HG02981 (cell line): ENCODE measurements at regions not wholly inside any gene's neighbourhood (a gene's known extent, or its start where the extent isn't known, plus 50 kb on each side); places are given as distances from the start of the nearest gene placed in this dataset.
"Not testable (repeated sequence)": the region's sequence is repeated elsewhere in the genome, so short reads cannot be mapped to it uniquely, and the experiment has no call there.

Experiments
- ATAC-seq: cut with Tn5 transposase; IDR thresholded peaks from one replicate; pipeline ENCODE4 v1.9.1; 2021; ENCODE audit warnings: mild to moderate bottlenecking, moderate library complexity; ENCODE audit not compliant: unreplicated experiment

DNA sequence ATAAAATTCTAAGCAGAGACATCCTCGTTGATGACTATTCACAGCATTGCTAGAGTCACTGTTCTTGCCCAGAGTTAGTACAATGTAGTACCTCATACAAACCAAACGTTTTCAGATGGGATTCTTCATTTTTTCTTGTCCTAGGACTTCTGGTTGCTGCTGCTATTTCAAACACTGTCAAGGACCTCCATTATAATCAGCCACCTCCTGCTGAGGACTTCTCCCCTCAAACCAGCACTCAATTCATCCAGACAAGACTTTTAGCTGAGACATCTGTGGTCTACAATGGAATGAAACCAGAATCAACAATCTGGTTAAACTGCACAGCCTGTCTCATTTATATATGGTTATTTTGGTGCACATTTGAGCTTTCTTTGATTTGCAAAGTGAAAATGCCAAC lies 1008.8 kb downstream of the STPG2 start:
- no peak for ATAC-seq

DNA sequence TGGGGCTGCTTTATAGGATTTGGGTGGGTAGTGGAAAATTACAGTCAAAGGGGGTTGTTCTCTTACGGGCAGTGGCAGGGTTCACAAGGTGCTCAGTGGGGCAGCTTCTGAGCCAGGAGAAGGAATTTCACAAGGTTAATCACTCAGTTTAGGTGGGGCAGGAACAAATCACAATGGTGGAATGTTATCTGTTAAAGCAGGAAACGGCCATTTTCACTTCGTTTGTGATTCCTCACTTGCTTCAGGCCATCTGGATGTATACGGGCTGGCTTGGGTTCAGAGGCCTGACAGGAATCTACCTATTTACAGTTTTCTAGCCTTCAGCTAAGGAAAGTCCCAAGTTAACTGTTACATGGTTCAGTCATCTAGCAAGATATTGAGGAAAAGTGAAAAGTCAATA lies 1003.5 kb downstream of the STPG2 start:
- ATAC-seq, result no peak

DNA sequence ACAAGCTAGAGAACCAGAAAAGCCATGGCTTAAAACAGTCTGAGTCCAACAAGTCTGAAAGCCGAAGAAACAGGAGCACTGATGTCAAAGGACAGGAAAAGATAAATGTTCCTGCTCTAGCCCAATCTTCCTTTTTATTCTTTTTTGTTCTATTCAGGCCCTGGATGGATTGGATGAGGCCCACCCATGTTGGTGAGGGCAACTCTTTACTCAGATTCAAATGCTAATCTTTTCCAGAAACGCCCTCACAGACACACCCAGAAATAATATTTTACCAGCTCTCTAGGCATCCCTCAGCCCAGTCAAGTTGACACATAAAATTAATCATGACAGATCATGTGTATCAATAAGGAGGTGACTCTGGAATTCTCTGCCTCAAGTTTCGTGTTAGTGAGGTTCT lies 1002.7 kb downstream of the STPG2 start:
- ATAC-seq, result no peak

DNA sequence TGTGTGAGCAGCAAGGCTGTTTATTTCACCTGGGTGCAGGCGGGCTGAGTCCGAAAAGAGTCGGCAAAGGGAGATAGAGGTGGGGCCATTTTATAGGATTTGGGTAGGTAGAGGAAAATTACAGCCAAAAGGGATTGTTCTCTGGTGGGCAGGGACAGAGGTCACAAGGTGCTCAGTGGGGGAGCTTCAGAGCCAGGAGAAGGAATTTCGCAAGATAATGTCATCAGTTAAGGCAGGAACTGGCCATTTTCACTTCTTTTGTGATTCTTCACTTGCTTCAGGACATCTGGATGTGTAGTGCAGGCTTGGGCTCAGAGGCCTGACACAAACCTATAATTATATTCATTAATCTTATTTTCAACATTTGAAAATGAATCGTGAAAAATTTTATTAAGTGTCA lies 1001.9 kb downstream of the STPG2 start:
- not testable (repeated sequence) for ATAC-seq

DNA sequence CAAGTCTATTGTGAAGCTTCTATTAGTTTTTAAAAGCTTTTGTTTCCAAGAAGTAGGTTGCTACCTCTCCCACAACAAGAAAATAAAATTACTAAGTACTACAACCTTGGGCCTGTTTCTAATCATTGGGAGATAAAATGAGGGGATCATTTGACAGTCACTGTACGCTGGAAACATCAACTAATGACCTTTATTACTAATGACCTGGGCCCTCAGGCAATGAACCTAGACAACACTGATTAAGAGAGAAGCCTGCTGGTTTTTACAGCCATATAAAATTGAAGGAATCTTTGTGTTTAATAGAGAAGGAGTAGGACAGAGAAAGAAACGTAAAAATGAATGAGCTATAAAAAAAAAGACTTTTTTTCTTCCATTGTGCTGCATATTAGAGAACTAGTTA lies 1000.9 kb downstream of the STPG2 start:
- no peak for ATAC-seq

DNA sequence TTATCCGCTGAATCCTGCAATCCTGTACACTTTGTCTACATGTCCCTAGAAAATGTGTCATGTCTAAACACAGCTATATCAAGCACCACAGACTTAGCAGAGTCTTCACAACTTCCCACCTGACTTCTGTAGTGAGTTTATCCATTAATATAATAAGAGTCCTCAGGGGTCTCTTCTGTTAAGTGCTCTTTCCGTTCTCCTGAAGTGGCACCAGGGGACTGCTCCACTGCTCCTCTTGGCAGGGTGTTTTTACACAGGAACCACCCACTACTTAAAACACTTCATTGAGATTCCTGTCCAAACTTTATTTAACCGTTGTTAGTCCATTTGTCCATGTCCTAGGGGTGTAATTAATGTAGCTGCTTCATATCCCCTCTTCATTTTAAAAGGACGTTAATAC lies 1000.4 kb downstream of the STPG2 start:
- no peak for ATAC-seq

DNA sequence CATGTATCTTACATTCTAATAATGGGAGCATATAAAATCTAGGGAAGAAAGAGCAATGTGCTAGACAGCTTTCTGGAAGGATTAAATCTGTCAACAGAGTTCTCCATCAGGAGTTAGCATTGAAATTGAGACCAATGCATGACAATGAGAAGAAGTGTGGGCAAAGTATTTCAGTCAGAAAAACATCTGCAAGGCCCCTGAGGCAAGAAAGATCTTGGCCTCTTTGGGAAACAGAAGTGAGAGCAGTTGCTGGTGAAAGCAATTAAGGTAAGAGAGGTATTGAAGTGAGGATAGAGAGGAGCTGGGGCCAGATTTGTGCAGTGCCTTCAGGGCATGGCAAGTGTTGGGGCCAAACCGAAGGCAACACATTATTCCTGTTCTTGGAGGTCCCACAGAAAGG lies 999.1 kb downstream of the STPG2 start:
- no peak for ATAC-seq

DNA sequence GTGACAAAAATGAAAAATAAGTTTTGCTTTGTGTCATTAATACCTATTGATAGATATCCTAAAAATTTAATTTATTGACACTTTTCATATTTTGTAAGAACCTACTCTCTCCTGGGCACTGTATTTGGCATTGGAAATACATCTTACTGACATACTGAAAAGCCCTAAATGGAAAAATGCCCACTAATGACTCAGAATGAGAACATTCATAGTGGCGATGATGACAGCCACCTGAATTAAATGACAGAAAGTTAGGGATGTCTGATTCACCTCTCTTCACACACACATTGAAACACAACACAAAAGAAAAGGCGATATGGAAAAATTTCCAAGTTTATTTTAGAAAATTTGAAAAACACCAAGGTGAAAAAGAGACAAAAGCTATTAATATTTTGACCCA lies 992.3 kb downstream of the STPG2 start:
- no peak for ATAC-seq

DNA sequence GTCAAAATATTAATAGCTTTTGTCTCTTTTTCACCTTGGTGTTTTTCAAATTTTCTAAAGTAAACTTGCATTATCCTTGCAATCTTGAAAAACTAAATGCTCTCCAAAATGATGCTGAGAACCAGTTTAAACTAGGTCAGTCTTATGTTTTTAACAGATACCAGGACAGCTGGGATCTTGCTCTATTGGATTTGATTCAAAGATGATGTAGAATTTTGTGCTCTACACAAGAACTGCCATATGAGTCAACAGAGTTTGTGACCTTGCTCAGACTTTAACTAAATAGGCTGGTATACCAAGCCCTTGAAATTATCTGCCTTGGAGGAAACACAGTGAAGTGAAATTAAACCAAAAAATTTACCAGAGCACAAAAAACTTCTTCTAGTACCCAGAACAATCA lies 991.1 kb downstream of the STPG2 start:
- ATAC-seq, result no peak

DNA sequence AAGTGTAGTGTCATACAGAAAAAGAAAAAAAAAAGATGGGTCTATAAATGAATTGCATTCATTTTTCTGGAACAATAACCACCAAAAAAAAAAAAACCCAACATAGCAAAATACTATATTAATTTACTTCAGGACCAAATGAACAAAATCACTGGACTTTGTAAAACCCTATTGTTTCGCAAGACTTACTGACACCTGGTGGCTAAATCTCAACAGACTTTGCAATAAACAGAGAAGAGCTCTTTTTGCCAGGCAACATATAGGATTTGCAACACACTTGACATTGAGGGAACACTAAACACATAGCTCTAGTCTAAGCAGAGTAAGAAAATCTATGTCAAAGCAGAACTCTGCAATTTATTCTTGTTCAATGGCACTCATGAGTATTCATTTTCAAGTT lies 990.2 kb downstream of the STPG2 start:
- no peak for ATAC-seq

DNA sequence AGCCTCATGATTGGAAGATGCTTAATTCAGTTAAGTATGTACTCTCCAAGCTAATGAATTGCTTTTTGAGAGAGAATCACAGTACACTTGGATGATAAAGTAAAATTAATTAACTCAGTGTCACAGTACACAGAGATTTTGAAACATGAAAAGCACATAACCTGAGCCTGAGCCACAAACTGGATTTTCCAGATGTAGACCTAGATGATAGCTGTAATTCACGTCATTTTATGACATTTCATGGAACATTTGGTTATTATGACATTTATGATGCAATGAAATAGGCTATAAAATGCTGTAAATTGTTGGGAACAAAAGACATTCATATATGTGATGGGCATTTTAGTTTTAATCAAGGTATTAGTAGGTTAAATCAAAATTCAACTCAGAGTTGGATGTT lies 983.7 kb downstream of the STPG2 start:
- no peak for ATAC-seq

DNA sequence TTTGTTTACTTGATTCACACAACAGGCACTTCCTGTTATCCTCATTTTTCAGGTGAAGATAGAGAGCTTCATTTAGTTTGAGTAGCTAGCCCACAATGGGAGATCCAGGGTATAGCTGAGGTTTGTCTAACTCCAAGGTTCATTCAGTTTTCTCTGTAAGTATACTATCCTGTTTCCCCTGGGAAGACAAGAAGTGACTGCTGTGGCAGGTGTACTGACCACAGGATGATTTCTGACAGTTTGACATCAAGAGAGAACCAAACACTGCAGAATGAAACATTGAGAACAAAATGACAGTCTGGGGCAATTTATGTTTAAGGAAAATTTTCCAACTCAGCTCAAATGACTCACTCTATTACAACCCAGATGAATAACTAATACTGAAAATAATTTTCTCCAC lies 958.0 kb downstream of the STPG2 start:
- no peak for ATAC-seq

DNA sequence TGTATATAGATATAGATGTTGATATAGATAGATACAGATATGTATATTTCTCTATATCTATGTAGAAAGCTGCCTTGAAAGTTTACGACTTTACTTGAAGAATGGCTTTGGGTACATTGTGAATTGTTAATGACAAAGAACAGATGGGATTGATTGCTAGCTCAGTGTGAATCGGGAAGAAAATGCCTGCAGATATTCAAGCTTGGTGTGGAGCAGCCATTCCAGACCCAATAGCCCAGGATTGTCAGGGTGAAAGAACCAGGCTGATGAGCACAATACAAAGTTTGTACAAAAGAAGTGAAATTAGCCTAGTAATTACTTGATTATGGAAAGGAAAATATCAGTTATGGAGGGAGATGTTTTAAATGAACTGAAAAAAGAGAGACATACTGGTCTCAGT lies 946.2 kb downstream of the STPG2 start:
- ATAC-seq, result no peak

DNA sequence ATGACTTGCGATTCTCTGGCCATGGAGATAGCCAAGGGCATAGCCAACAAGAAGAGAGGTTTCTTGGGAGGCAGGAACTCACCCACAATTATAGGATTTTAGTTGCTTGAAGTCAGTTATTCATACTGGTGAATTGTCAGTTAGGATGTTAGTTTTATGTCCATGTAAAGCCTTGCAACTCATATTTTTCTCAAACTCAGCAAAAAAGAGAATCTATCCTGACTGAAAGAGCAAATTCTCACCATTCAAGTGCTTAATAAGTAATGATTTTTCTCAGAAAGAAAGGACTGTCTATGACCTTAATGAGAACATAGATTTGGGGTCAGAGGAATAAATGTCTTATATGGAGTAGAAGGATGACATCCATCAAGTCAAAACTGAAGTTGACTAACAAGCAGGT lies 934.5 kb downstream of the STPG2 start:
- ATAC-seq, result no peak

DNA sequence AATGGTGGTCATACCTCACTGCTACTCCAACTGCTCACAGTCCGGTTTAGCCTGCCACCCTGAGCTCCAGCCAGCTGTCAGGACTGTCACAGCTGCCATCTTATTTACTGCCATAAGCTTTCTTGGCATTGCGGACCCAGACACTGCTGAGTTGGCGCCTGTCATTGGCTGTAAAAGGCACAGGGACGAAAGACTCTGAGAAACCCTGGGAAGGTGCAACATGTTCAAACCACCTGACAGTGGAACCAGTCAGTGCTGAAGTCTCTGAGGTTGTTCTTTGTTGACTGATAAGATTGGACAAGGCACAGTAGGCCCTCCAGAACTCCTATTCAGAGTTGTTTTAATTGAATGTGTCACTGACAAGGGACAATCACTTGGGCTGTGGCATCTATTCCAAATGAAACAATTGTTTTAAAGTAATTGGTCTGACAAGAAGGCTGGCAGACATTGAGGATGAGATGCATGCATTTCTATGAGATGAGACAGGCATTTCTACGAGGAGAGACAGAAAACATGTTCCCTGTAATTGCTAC lies 927.8 kb downstream of the STPG2 start:
- ATAC-seq, result no peak

DNA sequence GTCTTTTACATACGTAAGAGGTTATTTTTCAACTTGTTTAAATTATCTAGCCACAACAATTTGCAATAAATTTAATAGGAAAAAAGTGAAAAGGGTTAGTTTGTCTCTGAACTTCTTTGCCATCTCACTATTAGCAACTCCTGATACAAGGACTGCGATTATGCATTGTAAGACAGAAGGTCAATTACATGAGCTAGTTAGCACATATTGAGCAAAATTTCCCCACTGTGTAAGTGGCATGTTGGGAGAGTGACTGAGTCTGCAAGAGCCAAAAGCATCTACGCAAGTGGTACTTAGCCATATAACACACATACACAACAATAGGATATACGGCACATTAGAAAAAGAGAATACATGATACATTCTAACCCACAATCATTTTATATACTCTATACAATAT lies 927.2 kb downstream of the STPG2 start:
- no peak for ATAC-seq

DNA sequence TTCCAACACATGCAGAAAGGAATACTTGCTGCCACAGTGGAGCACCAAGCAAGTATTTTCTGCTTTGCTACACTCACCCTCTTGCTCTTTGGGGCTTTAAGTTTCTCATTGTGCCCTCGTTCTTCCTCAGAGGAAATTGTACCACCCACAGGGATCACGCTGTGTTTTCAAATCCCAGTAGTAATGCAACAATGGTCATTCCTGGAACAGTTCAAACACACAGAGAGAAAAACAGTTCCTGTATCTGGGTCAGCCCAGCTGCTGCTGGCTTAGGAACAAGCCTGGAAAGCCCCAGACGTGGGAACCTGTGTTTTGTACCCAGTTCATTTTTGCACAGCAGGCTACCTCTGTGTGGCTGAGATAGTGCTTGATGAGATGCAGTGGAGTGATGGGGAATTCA lies 907.8 kb downstream of the STPG2 start:
- ATAC-seq, result no peak

DNA sequence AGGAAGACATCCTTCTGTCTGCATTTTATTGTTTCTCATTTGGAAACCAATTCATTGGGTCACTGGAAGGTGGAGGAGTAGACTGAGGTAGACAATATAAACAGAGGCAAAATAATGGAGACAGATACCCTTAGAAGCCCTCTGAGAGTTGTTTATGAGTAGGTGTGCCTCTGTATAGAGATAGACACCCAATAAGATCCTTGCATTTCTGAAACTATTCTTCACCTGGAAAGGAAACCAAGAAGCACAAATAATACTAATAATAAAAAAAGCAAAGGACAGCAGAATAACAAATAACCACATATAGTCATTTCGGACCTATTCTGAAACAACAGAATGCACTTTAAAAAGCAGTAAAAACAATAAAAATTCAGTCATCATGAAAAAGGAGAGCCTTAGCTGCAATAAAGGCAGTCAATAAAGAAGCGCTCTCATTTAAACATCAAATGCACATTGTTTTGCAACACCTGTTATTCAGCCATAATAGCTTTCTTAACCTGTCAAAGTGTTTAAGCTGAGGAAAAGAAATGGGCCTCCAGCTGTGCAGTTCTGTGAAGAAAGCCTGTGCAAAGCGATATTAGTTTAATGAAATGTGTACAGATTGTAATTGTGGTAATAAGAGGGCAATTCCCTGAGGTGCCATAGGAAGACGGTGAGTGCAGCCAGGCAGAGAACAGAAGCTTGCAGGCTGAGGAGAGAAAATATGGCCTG lies 904.2 kb downstream of the STPG2 start:
- ATAC-seq, result no peak

DNA sequence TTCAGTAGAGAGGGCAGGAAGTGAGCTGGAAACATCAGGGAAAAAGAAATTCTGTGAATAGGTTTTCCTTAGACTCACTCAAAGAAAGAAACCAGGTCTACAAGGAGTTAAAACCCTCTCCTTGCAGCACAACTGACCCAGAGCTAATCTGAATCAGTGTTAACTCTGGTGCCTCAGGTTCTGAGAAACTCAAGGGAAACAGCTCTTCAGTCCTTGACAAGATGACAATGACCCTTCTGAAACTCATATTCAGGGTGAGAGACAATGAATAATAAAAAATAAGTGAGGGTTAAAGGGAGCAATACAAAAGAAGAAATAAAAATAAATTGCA lies 903.6 kb downstream of the STPG2 start:
- no peak for ATAC-seq

DNA sequence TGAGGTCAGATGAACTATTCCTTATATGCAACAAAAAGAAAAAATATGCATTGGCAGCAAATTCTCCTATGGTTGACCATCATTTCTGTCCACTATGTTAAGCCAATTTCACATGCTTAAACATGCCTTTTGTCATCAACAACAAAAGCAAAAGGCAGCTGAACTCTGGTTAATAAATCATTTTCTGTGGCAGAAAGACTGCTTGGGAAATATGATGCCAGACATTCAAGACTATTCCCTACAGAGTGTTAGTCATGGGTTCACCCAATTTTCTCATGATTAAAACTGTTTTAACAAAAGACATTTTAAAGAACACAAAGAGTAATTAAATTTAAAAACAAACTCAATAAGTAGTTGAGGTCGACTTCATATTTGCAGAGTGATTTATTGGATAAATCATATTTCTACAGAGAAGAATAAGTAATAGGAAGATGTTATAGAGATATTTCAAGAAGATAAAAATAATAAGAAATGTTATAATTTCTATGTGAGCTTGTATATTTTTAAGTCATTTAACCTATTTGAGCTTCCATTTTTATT lies 890.6 kb downstream of the STPG2 start:
- no peak for ATAC-seq

DNA sequence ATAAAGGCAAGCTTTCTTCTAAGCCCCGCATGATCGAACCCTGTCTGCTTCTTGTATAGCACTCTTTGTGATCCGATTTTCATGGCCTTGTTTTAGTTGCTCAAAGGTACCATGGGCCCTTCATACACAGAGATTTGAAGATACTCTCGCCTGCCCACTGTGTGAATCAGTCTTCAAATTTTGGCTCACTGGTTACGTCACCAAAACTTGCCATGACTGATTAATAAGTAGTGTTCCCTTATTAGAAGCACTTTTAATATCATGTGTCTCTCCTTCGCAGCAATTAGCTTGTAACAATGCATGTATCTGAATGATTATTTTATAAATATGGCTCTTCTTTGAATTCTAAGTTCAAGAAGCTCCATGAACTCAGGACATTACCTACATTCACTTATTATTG lies 880.5 kb downstream of the STPG2 start:
- no peak for ATAC-seq

DNA sequence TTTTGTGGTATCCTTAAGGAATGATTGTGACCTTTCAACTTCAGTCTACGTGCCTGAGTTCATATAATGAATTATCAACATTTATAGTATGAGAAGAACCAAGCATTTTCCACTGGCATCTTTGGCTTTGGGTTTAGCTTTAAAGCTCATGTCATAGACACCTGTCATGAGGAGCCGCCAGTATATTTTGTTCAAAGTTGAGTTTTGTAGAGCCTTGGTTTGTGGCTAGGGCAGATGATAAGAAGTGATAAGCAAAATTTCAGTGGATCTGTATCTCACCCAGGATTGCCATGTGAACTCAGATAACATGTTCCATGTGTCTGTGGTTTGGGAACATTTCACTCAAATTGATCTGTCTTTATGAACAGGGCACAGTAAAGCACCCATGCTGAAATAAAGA lies 873.2 kb downstream of the STPG2 start:
- ATAC-seq, result no peak

DNA sequence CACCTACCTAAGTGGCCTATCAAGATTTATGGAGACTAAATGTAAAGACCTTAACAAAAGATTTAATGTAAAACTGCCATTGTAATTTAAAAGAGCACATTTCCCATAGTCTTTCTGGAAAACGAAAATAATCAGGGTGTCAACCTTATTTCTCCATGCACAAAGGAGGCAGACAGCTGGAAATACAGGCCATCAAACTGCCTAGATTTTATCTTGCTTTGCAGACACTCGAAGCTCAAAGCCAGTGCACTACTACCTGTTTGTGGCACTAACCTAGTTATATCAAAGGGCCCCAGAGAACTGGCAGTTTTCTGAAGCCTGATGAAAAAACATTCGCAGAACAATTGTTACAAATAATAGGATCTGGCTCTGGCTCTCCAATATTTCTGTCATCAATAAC lies 863.9 kb downstream of the STPG2 start:
- no peak for ATAC-seq
